Calu3 (cell line): ENCODE measurements at regions not wholly inside any gene's neighbourhood (a gene's known extent, or its start where the extent isn't known, plus 50 kb on each side); places are given as distances from the start of the nearest gene placed in this dataset.

ENCODE experiments used
- BruUV-seq: library from RNA; stranded (reverse); fragments of 400-500 nt; replicated peaks from 2 replicates; lab custom pipeline; 2021; lab: Mats Ljungman, UMichigan
- CTCF ChIA-PET: fragments of 300-600 bp; sonication (Branson Sonifier 250); formaldehyde crosslinking; loops from one replicate; lab custom pipeline; 2022; ENCODE audit warnings: antibody characterized with exemption; lab: Charles Lee
- DNase-seq: peaks from one replicate; pipeline ENCODE4 v3.0.0; 2022
- H3K27ac Mint-ChIP-seq: one replicate; pipeline ENCODE4 v1.8.0; 2022; ENCODE audit warnings: mixed read lengths; ENCODE audit not compliant: unreplicated experiment
- H3K27me3 Mint-ChIP-seq: one replicate; pipeline ENCODE4 v1.8.0; 2022; ENCODE audit warnings: mixed read lengths; ENCODE audit not compliant: unreplicated experiment
- H3K36me3 Mint-ChIP-seq: one replicate; pipeline ENCODE4 v1.8.0; 2022; ENCODE audit warnings: mild to moderate bottlenecking, moderate library complexity, mixed read lengths; ENCODE audit not compliant: insufficient read depth, unreplicated experiment
- H3K4me1 Mint-ChIP-seq: one replicate; pipeline ENCODE4 v1.8.0; 2022; ENCODE audit warnings: mild to moderate bottlenecking, low read depth, mixed read lengths; ENCODE audit not compliant: unreplicated experiment
- H3K4me3 Mint-ChIP-seq: one replicate; pipeline ENCODE4 v1.8.0; 2022; ENCODE audit warnings: mild to moderate bottlenecking, low read depth, moderate library complexity, mixed read lengths; ENCODE audit not compliant: unreplicated experiment
- H3K9me3 Mint-ChIP-seq: one replicate; pipeline ENCODE4 v1.8.0; 2022; ENCODE audit warnings: low read depth, mixed read lengths; ENCODE audit not compliant: unreplicated experiment
- CTCF ChIP-seq: fragments of 200-600 bp; IDR thresholded peaks from one replicate; pipeline ENCODE4 v1.8.0; 2022; ENCODE audit warnings: antibody characterized with exemption; ENCODE audit not compliant: unreplicated experiment
- intact Hi-C: fragments of 100-400 bp; cut with micrococcal nuclease; formaldehyde crosslinking; loops from one replicate; pipeline ENCODE4 v1.10.0; 2022; ENCODE audit not compliant: unreplicated experiment

GRCh38 chrX:127390316-127390715 is 570.8 kb downstream of the PRR32 start:
- DNase-seq = no peak
- Mint-ChIP-seq H3K9me3 (peaks cover 3% of the 10 kb centered on the region), H3K4me1 (no peaks in the 10 kb centered on the region), H3K27me3 (no peaks in the 10 kb centered on the region), H3K36me3 (no peaks in the 10 kb centered on the region), H3K4me3 (no peak overlapping the region), H3K27ac (no peak overlapping the region)
- intact Hi-C loops = no loop called here
- BruUV-seq = no TSS peak
- no peak for TF ChIP-seq CTCF
- CTCF ChIA-PET = no interaction called here

GRCh38 chrX:127389900-127390299 is 570.4 kb downstream of the PRR32 start:
- no peak overlapping the region for H3K27ac Mint-ChIP-seq
- no TSS peak for BruUV-seq
- no peak for TF ChIP-seq CTCF
- CTCF ChIA-PET = no interaction called here
- H3K4me3 Mint-ChIP-seq = no peak overlapping the region
- no peaks in the 10 kb centered on the region for H3K4me1 Mint-ChIP-seq
- H3K27me3 Mint-ChIP-seq = no peaks in the 10 kb centered on the region
- H3K36me3 Mint-ChIP-seq = no peaks in the 10 kb centered on the region
- DNase-seq = no peak
- H3K9me3 Mint-ChIP-seq = peaks cover 3% of the 10 kb centered on the region
- intact Hi-C loops = no loop called here
